Sigmoid colon (tissue), 4 donors: ENCODE measurements at regions not wholly inside any gene's neighbourhood (a gene's known extent, or its start where the extent isn't known, plus 50 kb on each side); places are given as distances from the start of the nearest gene placed in this dataset.

Source experiments
- CTCF ChIP-seq, 4 experiments: fragments of 450-650 bp in 3 of 4; fragments of 200-600 bp in 1 of 4; IDR thresholded peaks; one replicate each; pipeline ENCODE4 v1.5.1; 2016 to 2019; ENCODE audit warnings: antibody characterized with exemption in 4 of 4, mild to moderate bottlenecking in 3 of 4, moderate library complexity in 2 of 4
- POLR2AphosphoS5 ChIP-seq, 4 donors: sonication (generic); formaldehyde crosslinking; IDR thresholded peaks; one replicate each; pipeline ENCODE4 v1.6.1; 2017; ENCODE audit warnings: antibody characterized with exemption in 4 of 4

GRCh38 chr18:24799720-24800119 lies 339.3 kb downstream of the HRH4 start:
- TF ChIP-seq CTCF (IDR thresholded peaks at IDR 0.05), result no peak
- TF ChIP-seq POLR2AphosphoS5 (IDR thresholded peaks at IDR 0.05), result no peak
